GM19238 (cell line): ENCODE measurements at regions not wholly inside any gene's neighbourhood (a gene's known extent, or its start where the extent isn't known, plus 50 kb on each side); places are given as distances from the start of the nearest gene placed in this dataset.

ENCODE experiments used
- DNase-seq: peaks from one replicate; pipeline ENCODE4 v3.0.0; 2011; ENCODE audit warnings: low spot score; ENCODE audit not compliant: insufficient read length

- no peak for DNase-seq
Measured at GRCh38 chr6:40798069-40798770, 211.1 kb upstream of the LRFN2 start.

- DNase-seq = no peak
Measured at GRCh38 chr6:40796260-40797221, 209.4 kb upstream of the LRFN2 start.

- no peak for DNase-seq
Measured at GRCh38 chr6:40794586-40794985, 207.4 kb upstream of the LRFN2 start.

- no peak for DNase-seq
Measured at GRCh38 chr6:40792183-40792582, 205.0 kb upstream of the LRFN2 start.

- DNase-seq = no peak
Measured at GRCh38 chr6:40791004-40791403, 203.8 kb upstream of the LRFN2 start.

- peak; percentile 42 for DNase-seq
Measured at GRCh38 chr6:40788661-40789655, 201.8 kb upstream of the LRFN2 start.

- no peak for DNase-seq
Measured at GRCh38 chr6:40782355-40782754, 195.2 kb upstream of the LRFN2 start.

- no peak for DNase-seq
Measured at GRCh38 chr6:40780637-40781036, 193.5 kb upstream of the LRFN2 start.

GRCh38 chr6:40779409-40779808 is 192.2 kb upstream of the LRFN2 start:
- DNase-seq = no peak

- DNase-seq = no peak
Measured at GRCh38 chr6:40778918-40779317, 191.8 kb upstream of the LRFN2 start.

GRCh38 chr6:40778196-40778595 is 191.0 kb upstream of the LRFN2 start:
- no peak for DNase-seq

- no peak for DNase-seq
Measured at GRCh38 chr6:40774932-40775331, 187.8 kb upstream of the LRFN2 start.

GRCh38 chr6:40770794-40771193 is 183.6 kb upstream of the LRFN2 start:
- DNase-seq = no peak

- no peak for DNase-seq
Measured at GRCh38 chr6:40764726-40765125, 177.6 kb upstream of the LRFN2 start.

- DNase-seq = no peak
Measured at GRCh38 chr6:40762981-40763380, 175.8 kb upstream of the LRFN2 start.

GRCh38 chr6:40760887-40761286 is 173.7 kb upstream of the LRFN2 start:
- DNase-seq = no peak

GRCh38 chr6:40759838-40760237 is 172.7 kb upstream of the LRFN2 start:
- DNase-seq = no peak

- DNase-seq = no peak
Measured at GRCh38 chr6:40759264-40759663, 172.1 kb upstream of the LRFN2 start.

- DNase-seq = no peak
Measured at GRCh38 chr6:40755749-40756452, 168.7 kb upstream of the LRFN2 start.

- no peak for DNase-seq
Measured at GRCh38 chr6:40755046-40755681, 168.0 kb upstream of the LRFN2 start.
